ENCODE measurements at regions not wholly inside any gene's neighbourhood (a gene's known extent, or its start where the extent isn't known, plus 50 kb on each side); places are given as distances from the start of the nearest gene placed in this dataset.

- TF ChIP-seq ZNF462 (CRISPR knock-in tag; IDR thresholded peaks at IDR 0.05) (no peak), ZNF331 (CRISPR knock-in tag; IDR thresholded peaks at IDR 0.05; ENCODE audit: low read depth) (no peak), EZH2 (IDR thresholded peaks at IDR 0.05; ENCODE audit: low read depth, unreplicated experiment) (no peak), EZH2phosphoT487 (IDR thresholded peaks at IDR 0.05; ENCODE audit: unreplicated experiment) (no peak), POLR2AphosphoS5 (IDR thresholded peaks at IDR 0.05; ENCODE audit: low read depth) (no peak)
These were observed 64.4 kb upstream of the RAI14 start (continued) for GRCh38 chr5:34591723-34592122.

DNA sequence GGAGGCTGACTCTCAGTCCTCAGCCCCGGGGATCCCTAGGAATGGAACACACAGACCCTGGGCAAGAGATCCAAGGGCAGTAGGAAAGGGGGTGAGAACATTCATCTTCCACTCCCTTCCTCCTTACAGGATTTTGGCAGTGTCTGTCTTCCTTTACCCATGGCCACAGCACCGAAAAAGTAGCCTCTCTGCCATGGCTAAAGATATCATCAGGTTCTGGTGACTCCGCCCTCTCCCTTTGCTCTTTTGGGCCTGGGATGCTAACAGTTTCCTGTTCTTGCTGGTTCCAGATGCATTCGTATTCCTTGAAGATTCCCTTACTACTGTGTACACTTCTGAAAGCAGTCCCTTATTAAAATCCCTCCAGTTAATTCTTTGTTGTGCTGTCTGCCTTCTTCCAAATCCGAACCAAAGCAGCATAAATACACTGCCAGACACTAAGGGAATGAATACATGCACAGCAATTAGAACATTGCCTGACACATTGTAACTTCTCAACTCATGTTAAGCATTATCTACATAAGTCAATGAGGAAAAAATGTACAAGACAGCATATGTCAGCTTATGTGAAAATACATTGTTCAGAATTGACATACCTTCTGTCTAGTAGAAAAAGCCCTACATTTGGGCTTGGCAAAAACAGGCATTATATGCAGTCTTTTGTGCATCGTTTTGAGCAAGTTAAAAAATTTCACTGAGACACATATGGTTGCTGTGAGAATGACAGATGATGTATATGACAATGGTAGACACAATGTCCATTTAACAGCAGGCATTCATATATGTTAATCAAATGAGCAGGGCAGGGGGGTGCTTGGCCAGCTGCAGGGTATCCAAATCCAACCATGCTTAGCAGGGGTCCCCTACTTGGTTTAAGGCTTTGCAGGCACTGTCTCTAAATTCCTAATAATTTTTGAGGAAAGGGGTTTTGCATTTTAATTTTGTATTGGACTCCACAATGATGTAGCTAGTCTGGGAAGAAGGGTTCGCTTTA is 58.8 kb upstream of the RAI14 start:
- Histone ChIP-seq H4K20me1 (replicated peaks; ENCODE audit: insufficient read depth) (no peaks in the 10 kb centered on the region), H3K27ac (ENCODE audit: low read depth) (no peak overlapping the region), H3K36me3 (ENCODE audit: insufficient read depth) (no peaks in the 10 kb centered on the region; the same call in 1 of the 2 replicates), H3K4me2 (no peak overlapping the region), H3K79me2 (replicated peaks; ENCODE audit: insufficient read depth) (no peaks in the 10 kb centered on the region), H3F3A (replicated peaks; ENCODE audit: low read depth) (no peaks in the 10 kb centered on the region), H3K9me2 (ENCODE audit: insufficient read depth) (no peaks in the 10 kb centered on the region; the same call in 1 of the 2 replicates), H3K27me3 (ENCODE audit: insufficient read depth) (no peaks in the 10 kb centered on the region), H3K4me3 (no peak overlapping the region), H2AFZ (peak overlapping the region; percentile 91), H3K4me1 (ENCODE audit: insufficient read depth) (no peaks in the 10 kb centered on the region)
- DNase-seq (ENCODE audit: low spot score) (no peak), ATAC-seq (no peak)
- H3K27ac Mint-ChIP-seq, result no peak overlapping the region
- peaks cover 3% of the 10 kb centered on the region; the same call in 1 of the 3 replicates for H3K4me1 Mint-ChIP-seq
- no peaks in the 10 kb centered on the region; the same call in 2 of the 3 replicates for H3K36me3 Mint-ChIP-seq (ENCODE audit: low read depth)
- TF ChIP-seq, protein P1, sequence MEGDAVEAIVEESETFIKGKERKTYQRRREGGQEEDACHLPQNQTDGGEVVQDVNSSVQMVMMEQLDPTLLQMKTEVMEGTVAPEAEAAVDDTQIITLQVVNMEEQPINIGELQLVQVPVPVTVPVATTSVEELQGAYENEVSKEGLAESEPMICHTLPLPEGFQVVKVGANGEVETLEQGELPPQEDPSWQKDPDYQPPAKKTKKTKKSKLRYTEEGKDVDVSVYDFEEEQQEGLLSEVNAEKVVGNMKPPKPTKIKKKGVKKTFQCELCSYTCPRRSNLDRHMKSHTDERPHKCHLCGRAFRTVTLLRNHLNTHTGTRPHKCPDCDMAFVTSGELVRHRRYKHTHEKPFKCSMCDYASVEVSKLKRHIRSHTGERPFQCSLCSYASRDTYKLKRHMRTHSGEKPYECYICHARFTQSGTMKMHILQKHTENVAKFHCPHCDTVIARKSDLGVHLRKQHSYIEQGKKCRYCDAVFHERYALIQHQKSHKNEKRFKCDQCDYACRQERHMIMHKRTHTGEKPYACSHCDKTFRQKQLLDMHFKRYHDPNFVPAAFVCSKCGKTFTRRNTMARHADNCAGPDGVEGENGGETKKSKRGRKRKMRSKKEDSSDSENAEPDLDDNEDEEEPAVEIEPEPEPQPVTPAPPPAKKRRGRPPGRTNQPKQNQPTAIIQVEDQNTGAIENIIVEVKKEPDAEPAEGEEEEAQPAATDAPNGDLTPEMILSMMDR (conservative IDR thresholded peaks at IDR 0.05; ENCODE audit: low read depth in 2 of 2), result no peak
- TF ChIP-seq JUNB (IDR thresholded peaks at IDR 0.05; ENCODE audit: unreplicated experiment), result no peak
- no peak for TF ChIP-seq ZNF331 (CRISPR knock-in tag; IDR thresholded peaks at IDR 0.05; ENCODE audit: low read depth)
- no peak for TF ChIP-seq ZNF114 (CRISPR knock-in tag; IDR thresholded peaks at IDR 0.05)
- TF ChIP-seq EZH2phosphoT487 (IDR thresholded peaks at IDR 0.05; ENCODE audit: unreplicated experiment), result no peak
- TF ChIP-seq, protein P2, sequence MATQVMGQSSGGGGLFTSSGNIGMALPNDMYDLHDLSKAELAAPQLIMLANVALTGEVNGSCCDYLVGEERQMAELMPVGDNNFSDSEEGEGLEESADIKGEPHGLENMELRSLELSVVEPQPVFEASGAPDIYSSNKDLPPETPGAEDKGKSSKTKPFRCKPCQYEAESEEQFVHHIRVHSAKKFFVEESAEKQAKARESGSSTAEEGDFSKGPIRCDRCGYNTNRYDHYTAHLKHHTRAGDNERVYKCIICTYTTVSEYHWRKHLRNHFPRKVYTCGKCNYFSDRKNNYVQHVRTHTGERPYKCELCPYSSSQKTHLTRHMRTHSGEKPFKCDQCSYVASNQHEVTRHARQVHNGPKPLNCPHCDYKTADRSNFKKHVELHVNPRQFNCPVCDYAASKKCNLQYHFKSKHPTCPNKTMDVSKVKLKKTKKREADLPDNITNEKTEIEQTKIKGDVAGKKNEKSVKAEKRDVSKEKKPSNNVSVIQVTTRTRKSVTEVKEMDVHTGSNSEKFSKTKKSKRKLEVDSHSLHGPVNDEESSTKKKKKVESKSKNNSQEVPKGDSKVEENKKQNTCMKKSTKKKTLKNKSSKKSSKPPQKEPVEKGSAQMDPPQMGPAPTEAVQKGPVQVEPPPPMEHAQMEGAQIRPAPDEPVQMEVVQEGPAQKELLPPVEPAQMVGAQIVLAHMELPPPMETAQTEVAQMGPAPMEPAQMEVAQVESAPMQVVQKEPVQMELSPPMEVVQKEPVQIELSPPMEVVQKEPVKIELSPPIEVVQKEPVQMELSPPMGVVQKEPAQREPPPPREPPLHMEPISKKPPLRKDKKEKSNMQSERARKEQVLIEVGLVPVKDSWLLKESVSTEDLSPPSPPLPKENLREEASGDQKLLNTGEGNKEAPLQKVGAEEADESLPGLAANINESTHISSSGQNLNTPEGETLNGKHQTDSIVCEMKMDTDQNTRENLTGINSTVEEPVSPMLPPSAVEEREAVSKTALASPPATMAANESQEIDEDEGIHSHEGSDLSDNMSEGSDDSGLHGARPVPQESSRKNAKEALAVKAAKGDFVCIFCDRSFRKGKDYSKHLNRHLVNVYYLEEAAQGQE (IDR thresholded peaks at IDR 0.05; ENCODE audit: unreplicated experiment), result no peak
- H3K9me3 Mint-ChIP-seq, result no peaks in the 10 kb centered on the region; the same call in 2 of the 3 replicates
- H3K27me3 Mint-ChIP-seq (ENCODE audit: insufficient read depth, low read depth, poor library complexity), result no peaks in the 10 kb centered on the region
- H3K4me3 Mint-ChIP-seq, result no peak overlapping the region

All from GM23338 (cell line).